GM23248 (cell line): ENCODE measurements at regions not wholly inside any gene's neighbourhood (a gene's known extent, or its start where the extent isn't known, plus 50 kb on each side); places are given as distances from the start of the nearest gene placed in this dataset.
A peak's percentile ranks its signal among the peaks of the same experiment; 100 is the strongest.

Experiments used
- DNase-seq: peaks from one replicate; pipeline ENCODE4 v3.0.0-alpha.2; 2015
- H2AFZ ChIP-seq: fragments of 200-600 bp; sonication (generic); 2 replicates; pipeline ENCODE4 v1.6.1; 2016; ENCODE audit warnings: antibody characterized with exemption
- H3F3A ChIP-seq: fragments of 200-600 bp; sonication (generic); 2 replicates; pipeline ENCODE4 v1.6.1; 2016; ENCODE audit warnings: mild to moderate bottlenecking, antibody characterized with exemption, mixed run types; ENCODE audit not compliant: insufficient read depth
- H3K27ac ChIP-seq: fragments of 200-600 bp; sonication (generic); 2 replicates; pipeline ENCODE4 v1.5.1; 2016; ENCODE audit warnings: mild to moderate bottlenecking
- H3K27me3 ChIP-seq: fragments of 200-600 bp; sonication (generic); replicated peaks from 2 replicates; pipeline ENCODE4 v1.6.1; 2016; ENCODE audit warnings: mild to moderate bottlenecking; ENCODE audit not compliant: insufficient read depth
- H3K36me3 ChIP-seq: fragments of 200-600 bp; sonication (generic); 2 replicates; pipeline ENCODE4 v1.6.1; 2016; ENCODE audit warnings: low read depth, mild to moderate bottlenecking
- H3K4me1 ChIP-seq: fragments of 200-600 bp; sonication (generic); 2 replicates; pipeline ENCODE4 v1.6.1; 2016; ENCODE audit warnings: mild to moderate bottlenecking; ENCODE audit not compliant: insufficient read depth
- H3K4me2 ChIP-seq: fragments of 200-600 bp; sonication (generic); one replicate; pipeline ENCODE4 v1.6.1; 2016; ENCODE audit warnings: mild to moderate bottlenecking; ENCODE audit not compliant: unreplicated experiment
- H3K4me3 ChIP-seq: fragments of 200-600 bp; sonication (generic); 2 replicates; pipeline ENCODE4 v1.5.1; 2016; ENCODE audit warnings: mild to moderate bottlenecking
- H3K79me2 ChIP-seq: fragments of 200-600 bp; sonication (generic); 2 replicates; pipeline ENCODE4 v1.6.1; 2016; ENCODE audit warnings: mild to moderate bottlenecking; ENCODE audit not compliant: insufficient read depth
- H3K9ac ChIP-seq: fragments of 200-600 bp; sonication (generic); 2 replicates; pipeline ENCODE4 v1.6.1; 2016; ENCODE audit warnings: mild to moderate bottlenecking
- H3K9me2 ChIP-seq: fragments of 200-600 bp; sonication (generic); 2 replicates; pipeline ENCODE4 v1.6.1; 2016; ENCODE audit warnings: mixed run types, mild to moderate bottlenecking, moderate library complexity; ENCODE audit not compliant: insufficient read depth
- H3K9me3 ChIP-seq: fragments of 200-600 bp; sonication (generic); one replicate; pipeline ENCODE4 v1.6.1; 2017; ENCODE audit warnings: low read depth
- H4K20me1 ChIP-seq: fragments of 200-600 bp; sonication (generic); 2 replicates; pipeline ENCODE4 v1.6.0; 2016; ENCODE audit not compliant: insufficient read depth
- EZH2 ChIP-seq: fragments of 200-600 bp; sonication (generic); IDR thresholded peaks from 2 replicates; pipeline ENCODE4 v1.6.1; 2018; ENCODE audit warnings: antibody characterized with exemption, mild to moderate bottlenecking; ENCODE audit not compliant: insufficient read depth, poor library complexity, severe bottlenecking
- EZH2phosphoT487 ChIP-seq: fragments of 200-600 bp; sonication (generic); IDR thresholded peaks from 2 replicates; pipeline ENCODE4 v1.6.1; 2018; ENCODE audit warnings: antibody characterized with exemption, moderate library complexity, mild to moderate bottlenecking, low read depth; ENCODE audit not compliant: insufficient read depth
- WGBS, 2 experiments: methylation state at CpG; one replicate each; pipeline ENCODE4 v1.1.6; 2015 to 2017; ENCODE audit warnings: low lambda C conversion rate in 2 of 2, low coverage in 1 of 2; ENCODE audit errors: missing lambda C conversion rate in 2 of 2; 5-methylcytosine and 5-hydroxymethylcytosine counted together
- in situ Hi-C: fragments of 300-500 bp; cut with MboI; formaldehyde crosslinking; loops from 2 replicates; pipeline ENCODE4 v1.15.0; 2020

DNA sequence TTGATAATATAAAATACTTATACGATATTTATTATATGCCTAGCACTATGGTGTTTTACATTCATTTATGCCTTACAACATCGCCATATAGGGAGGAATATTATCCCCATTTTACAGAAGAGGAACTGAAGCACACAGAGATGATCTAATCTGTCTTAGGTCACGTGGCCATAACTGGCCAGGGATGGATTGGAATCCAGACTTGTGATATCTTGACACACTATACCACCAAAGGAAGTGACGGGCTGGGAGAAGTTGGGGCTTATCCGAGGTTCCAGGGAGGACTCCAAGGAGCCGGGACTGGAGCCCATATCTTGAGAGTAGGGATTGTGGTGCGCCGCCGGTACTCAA, 129.8 kb downstream of the TMEM174 start:
- in situ Hi-C loops = loop anchor here (25.0 kb wide), 1 partner anchor 135 kb away; the partner anchor contains the start of gene FOXD1
- no peaks in the 10 kb centered on the region for H3K79me2 ChIP-seq
- TF ChIP-seq EZH2phosphoT487 (no peak), EZH2 (no peak)

GRCh38 chr5:73301208-73301901, 128.4 kb downstream of the TMEM174 start:
- in situ Hi-C loops = loop anchor here (25.0 kb wide), 1 partner anchor 136 kb away; the partner anchor contains the start of gene FOXD1

More for the DNA sequence above, 129.8 kb downstream of the TMEM174 start:
- Histone ChIP-seq H3K4me1 (0 out of 2 replicates have a peak, but pooled peaks cover 8% of the 10 kb centered on the region), H3K36me3 (no peaks in the 10 kb centered on the region), H2AFZ (no peak overlapping the region), H3F3A (no peaks in the 10 kb centered on the region), H3K9ac (no peak overlapping the region), H3K4me3 (no peak overlapping the region), H3K9me3 (no peaks in the 10 kb centered on the region), H4K20me1 (no peaks in the 10 kb centered on the region), H3K4me2 (no peak overlapping the region), H3K9me2 (no peaks in the 10 kb centered on the region), H3K27ac (no peak overlapping the region), H3K27me3 (0 out of 2 replicates have a peak, but pooled peaks cover 11% of the 10 kb centered on the region)
- DNase-seq = no peak
- 82 to 89% methylated on average over 9 of the region's 9 CpGs for WGBS, 2 experiments

DNA sequence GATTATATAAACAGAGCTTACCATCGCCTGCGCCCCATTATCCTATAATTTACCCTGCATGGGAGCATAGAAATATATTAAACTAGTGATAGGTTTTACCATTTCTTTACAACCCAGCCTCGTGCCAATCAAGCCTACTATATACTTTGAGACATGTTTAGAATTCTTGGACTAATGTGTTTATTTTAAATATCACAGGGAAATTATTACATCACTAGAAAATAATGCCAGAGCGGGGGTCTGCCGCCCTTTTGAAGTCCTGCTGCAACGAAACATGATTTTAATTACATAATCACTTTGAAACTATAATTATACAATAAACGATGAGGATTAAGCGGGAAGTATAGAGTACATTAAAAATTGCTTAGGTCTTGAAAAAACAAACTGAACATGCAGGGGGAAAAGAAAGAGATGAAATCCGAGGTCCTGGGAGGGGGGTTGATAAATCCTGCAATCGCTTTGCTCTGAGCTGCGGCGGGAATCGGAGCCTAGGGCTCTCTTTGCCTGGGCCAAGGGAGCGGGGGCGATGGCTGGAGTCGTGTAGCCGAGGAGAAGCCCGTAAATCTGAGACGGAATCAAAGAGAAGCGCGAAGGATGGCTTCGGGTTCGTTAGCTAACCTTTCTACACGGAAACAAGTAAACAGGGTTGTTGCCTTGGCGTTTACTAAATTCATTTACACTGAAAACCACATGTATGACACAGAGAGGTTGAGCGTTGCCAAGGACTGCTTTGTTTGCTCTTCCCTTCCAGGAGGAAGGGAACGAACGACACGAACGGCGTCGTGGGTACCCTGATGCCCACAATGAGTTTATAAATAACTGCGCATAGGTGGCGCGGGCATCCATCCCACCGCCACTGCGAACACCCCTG, 127.6 kb downstream of the TMEM174 start:
- Histone ChIP-seq H3K9me3 (no peaks in the 10 kb centered on the region), H3K27ac (no peak overlapping the region), H3K27me3 (0 out of 2 replicates have a peak, but pooled peaks cover 11% of the 10 kb centered on the region), H3K9me2 (no peaks in the 10 kb centered on the region), H4K20me1 (no peaks in the 10 kb centered on the region), H3F3A (no peaks in the 10 kb centered on the region), H3K4me2 (no peak overlapping the region), H3K79me2 (no peaks in the 10 kb centered on the region), H3K9ac (no peak overlapping the region), H2AFZ (no peak overlapping the region), H3K36me3 (no peaks in the 10 kb centered on the region), H3K4me1 (0 out of 2 replicates have a peak, but pooled peaks cover 3% of the 10 kb centered on the region), H3K4me3 (no peak overlapping the region)
- TF ChIP-seq EZH2phosphoT487 (no peak), EZH2 (no peak)
- WGBS, 2 experiments = 57 to 62% methylated on average over 36 to 37 of the region's 37 CpGs
- DNase-seq = no peak
- in situ Hi-C loops = loop anchor here (25.0 kb wide), 1 partner anchor 137 kb away; the partner anchor contains the start of gene FOXD1

More at GRCh38 chr5:73301208-73301901, 128.4 kb downstream of the TMEM174 start:
- Histone ChIP-seq H3K9me2 (no peaks in the 10 kb centered on the region), H3K27me3 (0 out of 2 replicates have a peak, but pooled peaks cover 11% of the 10 kb centered on the region), H3F3A (no peaks in the 10 kb centered on the region), H3K9me3 (no peaks in the 10 kb centered on the region), H3K36me3 (no peaks in the 10 kb centered on the region), H4K20me1 (no peaks in the 10 kb centered on the region), H3K79me2 (no peaks in the 10 kb centered on the region), H2AFZ (no peak overlapping the region), H3K4me3 (no peak overlapping the region), H3K27ac (no peak overlapping the region), H3K4me1 (0 out of 2 replicates have a peak, but pooled peaks cover 6% of the 10 kb centered on the region), H3K4me2 (no peak overlapping the region), H3K9ac (no peak overlapping the region)
- no peak for TF ChIP-seq EZH2
- no peak for TF ChIP-seq EZH2phosphoT487
- WGBS, 2 experiments = 89 to 93% methylated on average over 22 of the region's 22 CpGs
- DNase-seq = no peak

GRCh38 chr5:73299665-73300336, 126.8 kb downstream of the TMEM174 start:
- peak overlapping the region; percentile 70 for H3K4me3 ChIP-seq
- H3K9me3 ChIP-seq = no peaks in the 10 kb centered on the region
- TF ChIP-seq EZH2phosphoT487 (no peak), EZH2 (no peak)
- no peaks in the 10 kb centered on the region for H3K36me3 ChIP-seq
- peak overlapping the region; percentile 85 for H2AFZ ChIP-seq
- H3K9ac ChIP-seq = no peak overlapping the region; the same call in 1 of the 2 replicates
- H3K27ac ChIP-seq = no peak overlapping the region
- no peaks in the 10 kb centered on the region for H3K9me2 ChIP-seq
- 0 out of 2 replicates have a peak, but pooled peaks cover 3% of the 10 kb centered on the region for H3K4me1 ChIP-seq
- H3K27me3 ChIP-seq = 0 out of 2 replicates have a peak, but pooled peaks cover 11% of the 10 kb centered on the region
- no peaks in the 10 kb centered on the region for H3F3A ChIP-seq
- H3K4me2 ChIP-seq = peak overlapping the region; percentile 62
- WGBS, 2 experiments = 43 to 48% methylated on average over 34 to 35 of the region's 35 CpGs
- no peaks in the 10 kb centered on the region for H4K20me1 ChIP-seq
- in situ Hi-C loops = loop anchor here (25.0 kb wide), 1 partner anchor 138 kb away; the partner anchor contains the start of gene FOXD1
- DNase-seq = no peak
- no peaks in the 10 kb centered on the region for H3K79me2 ChIP-seq
